Adrenal gland (tissue), 5 donors: ENCODE measurements at regions not wholly inside any gene's neighbourhood (a gene's known extent, or its start where the extent isn't known, plus 50 kb on each side); places are given as distances from the start of the nearest gene placed in this dataset.

Experiments used
- POLR2A ChIP-seq, 2 donors: fragments of 450-650 bp; IDR thresholded peaks; one replicate each; pipeline ENCODE4 v1.6.1; 2017; ENCODE audit warnings: antibody characterized with exemption in 2 of 2, mild to moderate bottlenecking in 2 of 2, moderate library complexity in 1 of 2
- TF ChIP-seq, protein P1 (sequence below), 6 experiments: fragments of 450-650 bp in 4 of 6; fragments of 200-600 bp in 2 of 6; sonication (generic) in 1 of 6; IDR thresholded peaks; 1 replicate in 5 of 6; 2 replicates in 1 of 6; pipeline versions ENCODE4 v1.5.1 to v1.8.0; 2016 to 2021; ENCODE audit warnings: antibody characterized with exemption in 6 of 6, mild to moderate bottlenecking in 2 of 6, moderate library complexity in 1 of 6
- donor health status: DM: no; HTN: no; CAD: no.

DNA sequence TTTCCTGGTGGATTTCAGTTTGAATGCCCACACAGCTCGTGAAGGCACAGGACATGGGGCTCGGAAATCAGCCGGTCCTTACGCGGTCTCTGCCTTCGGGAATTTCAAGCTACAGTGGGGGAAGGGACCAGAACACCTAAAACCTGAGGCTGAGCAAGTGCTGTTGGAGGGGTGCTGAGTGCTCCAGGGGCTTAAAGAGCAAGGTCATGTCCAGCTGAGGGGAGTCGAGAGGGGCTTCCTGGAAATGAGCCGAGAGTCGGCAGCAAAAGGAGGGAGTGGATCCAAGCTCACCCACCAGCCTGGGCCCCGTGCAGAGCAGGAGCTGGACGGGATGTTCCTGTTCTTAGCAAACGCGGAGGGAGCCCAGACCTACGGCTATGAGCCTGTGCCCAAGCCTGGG lies 73.2 kb upstream of the RPL38 start:
- TF ChIP-seq, protein P1, sequence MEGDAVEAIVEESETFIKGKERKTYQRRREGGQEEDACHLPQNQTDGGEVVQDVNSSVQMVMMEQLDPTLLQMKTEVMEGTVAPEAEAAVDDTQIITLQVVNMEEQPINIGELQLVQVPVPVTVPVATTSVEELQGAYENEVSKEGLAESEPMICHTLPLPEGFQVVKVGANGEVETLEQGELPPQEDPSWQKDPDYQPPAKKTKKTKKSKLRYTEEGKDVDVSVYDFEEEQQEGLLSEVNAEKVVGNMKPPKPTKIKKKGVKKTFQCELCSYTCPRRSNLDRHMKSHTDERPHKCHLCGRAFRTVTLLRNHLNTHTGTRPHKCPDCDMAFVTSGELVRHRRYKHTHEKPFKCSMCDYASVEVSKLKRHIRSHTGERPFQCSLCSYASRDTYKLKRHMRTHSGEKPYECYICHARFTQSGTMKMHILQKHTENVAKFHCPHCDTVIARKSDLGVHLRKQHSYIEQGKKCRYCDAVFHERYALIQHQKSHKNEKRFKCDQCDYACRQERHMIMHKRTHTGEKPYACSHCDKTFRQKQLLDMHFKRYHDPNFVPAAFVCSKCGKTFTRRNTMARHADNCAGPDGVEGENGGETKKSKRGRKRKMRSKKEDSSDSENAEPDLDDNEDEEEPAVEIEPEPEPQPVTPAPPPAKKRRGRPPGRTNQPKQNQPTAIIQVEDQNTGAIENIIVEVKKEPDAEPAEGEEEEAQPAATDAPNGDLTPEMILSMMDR (IDR thresholded peaks at IDR 0.05), result no peak
- TF ChIP-seq POLR2A (IDR thresholded peaks at IDR 0.05), result no peak
